GM21529 (cell line): ENCODE measurements at regions not wholly inside any gene's neighbourhood (a gene's known extent, or its start where the extent isn't known, plus 50 kb on each side); places are given as distances from the start of the nearest gene placed in this dataset.

ENCODE experiments used
- ATAC-seq: cut with Tn5 transposase; IDR thresholded peaks from one replicate; pipeline ENCODE4 v1.9.1; 2021; ENCODE audit not compliant: unreplicated experiment

DNA sequence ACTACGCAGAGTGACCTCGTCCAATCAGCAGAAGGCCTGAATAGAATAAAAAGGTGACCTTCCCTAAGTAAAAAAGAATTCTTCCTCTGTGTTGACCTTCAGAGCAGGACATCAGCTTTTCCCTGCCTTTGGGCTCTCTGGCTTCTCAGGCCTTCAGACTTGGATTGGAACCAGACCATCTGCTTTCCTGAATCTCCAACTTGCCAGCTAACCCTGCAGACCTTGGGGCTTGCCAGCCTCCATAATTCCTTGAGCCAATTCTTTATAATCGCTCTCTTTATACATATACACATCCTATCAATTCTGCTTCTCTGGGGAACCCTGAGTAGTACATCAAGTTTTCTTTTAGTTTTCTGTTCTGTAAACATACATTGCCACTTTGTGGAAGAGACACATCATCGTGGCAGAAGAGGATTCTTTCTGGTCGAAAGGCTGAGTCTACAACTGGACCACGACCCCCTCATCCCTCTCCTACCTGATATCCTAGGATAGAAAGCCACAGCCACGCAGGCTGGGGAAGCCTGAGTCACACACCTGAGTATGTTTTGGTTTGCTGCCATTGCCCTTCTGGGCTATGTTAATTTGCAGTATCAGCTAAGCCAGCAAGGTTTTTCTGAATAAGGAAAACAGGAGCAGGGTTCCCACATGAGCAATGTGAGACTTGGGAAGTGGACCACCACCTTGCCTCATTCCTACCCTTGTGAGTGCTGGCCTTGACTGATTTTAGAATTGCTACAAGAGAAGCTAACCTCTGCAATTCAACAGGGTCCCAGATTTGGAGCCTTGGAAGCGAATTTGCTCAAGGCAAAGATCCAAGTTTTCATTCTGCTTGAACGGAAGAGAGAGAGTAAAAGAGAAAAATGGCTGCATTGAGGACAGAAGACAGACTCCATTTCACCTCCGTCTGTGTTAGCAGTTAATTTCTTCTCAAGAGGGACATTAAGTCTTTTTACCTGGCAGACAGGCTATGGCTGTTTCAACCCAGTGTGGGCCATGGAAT, 445.2 kb upstream of the FZD8 start:
- ATAC-seq, result no peak

- no peak for ATAC-seq
Observed at GRCh38 chr10:36075196-36075595, 433.1 kb upstream of the FZD8 start.

- no peak for ATAC-seq
Observed at GRCh38 chr10:36073796-36074345, 431.8 kb upstream of the FZD8 start.

GRCh38 chr10:36068542-36068941, 426.4 kb upstream of the FZD8 start:
- no peak for ATAC-seq

GRCh38 chr10:36067748-36068147, 425.7 kb upstream of the FZD8 start:
- no peak for ATAC-seq

DNA sequence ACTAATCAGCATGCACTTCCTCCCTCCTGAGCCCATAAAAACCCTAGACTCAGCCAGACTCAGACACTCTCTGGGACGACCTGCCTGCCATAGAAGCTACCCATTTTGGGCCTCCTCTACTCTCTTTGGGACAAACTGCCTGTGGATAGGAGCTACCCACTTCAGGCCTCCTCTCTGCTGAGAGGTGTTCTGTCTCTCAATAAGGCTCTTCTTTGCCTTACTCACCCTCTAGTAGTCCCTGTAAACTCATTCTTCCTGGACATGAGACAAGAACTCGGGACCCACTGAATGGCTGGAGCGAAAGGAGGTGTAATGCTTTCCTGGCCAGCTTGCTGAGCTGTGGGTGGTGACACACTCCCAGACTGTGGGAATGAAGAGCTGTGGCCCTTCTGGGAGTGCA, 424.8 kb upstream of the FZD8 start:
- ATAC-seq, result no peak

DNA sequence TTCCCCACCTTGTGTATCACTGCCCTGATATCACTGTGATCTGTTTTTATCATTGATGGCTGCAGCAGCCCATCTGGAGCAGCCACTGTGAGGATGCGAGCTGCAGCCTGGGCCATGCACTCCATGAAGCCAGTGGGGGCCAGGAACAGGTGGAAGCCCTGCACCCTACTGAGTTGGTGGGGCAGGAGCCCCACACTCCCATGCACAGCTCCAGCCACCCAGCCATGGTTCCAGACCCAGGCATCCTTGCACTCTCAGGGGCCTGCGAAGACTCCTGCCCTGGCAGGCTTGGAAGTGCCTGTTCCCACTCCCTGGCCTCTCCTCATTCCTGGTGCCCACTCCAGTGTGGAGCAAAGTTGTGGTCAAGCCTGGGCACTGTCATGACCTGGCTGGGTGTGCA, 424.0 kb upstream of the FZD8 start:
- ATAC-seq, result no peak

DNA sequence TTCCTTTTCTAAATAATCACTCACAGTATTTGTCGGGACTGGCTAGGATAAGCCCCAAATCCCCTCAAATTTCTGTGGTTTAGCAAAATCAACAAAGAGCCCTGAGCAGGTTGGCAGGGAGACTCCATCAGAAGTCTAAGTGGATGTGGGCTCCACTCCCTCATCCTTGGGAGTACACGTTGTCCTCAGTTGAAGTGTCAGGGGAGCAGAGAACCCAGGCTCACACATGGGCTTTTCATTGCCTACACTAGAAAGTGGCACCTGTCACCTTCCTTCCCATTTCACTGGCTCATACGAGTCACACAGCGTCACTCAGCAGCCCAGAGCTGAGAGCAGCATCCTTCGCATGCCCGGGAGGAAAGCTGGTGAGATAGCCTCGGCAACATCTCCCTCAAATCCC, 421.3 kb upstream of the FZD8 start:
- no peak for ATAC-seq

- no peak for ATAC-seq
Observed at GRCh38 chr10:36057731-36058130, 415.6 kb upstream of the FZD8 start.

DNA sequence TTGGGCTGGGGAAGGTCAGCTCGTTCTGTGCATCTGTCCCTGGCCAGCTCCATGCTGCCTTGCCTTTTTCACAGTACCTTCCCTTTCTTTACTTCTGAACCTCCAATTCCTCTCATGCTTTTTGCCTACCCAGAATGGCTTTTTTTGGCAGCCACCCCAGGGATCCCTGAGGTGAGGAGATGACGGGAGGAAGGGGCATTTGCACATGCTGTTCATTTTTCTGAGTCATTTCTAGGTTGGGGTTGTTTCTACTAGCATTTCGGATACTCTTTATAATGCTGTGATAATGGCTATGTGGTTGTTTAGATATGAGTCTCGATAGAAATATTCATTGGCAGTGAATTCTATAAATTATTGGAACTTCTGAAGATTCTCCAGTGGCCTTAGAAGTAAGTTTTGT, 415.1 kb upstream of the FZD8 start:
- no peak for ATAC-seq

GRCh38 chr10:36053775-36054174, 411.7 kb upstream of the FZD8 start:
- ATAC-seq, result no peak

GRCh38 chr10:36053271-36053670, 411.2 kb upstream of the FZD8 start:
- no peak for ATAC-seq

DNA sequence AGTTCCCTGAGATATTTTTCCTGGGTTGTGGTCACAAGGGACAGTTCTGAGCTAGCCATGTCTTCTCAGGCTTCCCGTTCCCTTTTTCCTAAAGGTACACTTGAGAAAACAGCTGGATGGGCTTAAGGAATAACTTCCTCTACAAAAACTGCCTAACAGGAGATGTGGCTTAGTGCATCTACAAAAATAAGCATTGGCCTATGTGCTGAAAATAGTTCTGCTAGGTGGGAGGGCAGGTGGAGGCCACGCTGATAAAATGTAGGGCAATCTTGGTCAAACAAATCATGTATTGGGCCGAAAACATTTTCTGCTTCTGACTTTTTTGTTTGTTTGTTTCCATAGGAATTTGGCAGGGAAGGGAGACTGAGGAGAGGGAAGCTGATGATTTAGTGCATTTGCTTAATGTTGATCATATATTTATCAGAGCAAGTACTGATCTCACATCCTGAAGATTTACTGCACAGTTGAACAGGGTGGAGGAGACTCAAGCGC, 409.4 kb upstream of the FZD8 start:
- no peak for ATAC-seq

- no peak for ATAC-seq
Observed at GRCh38 chr10:36050763-36051499, 408.8 kb upstream of the FZD8 start.

DNA sequence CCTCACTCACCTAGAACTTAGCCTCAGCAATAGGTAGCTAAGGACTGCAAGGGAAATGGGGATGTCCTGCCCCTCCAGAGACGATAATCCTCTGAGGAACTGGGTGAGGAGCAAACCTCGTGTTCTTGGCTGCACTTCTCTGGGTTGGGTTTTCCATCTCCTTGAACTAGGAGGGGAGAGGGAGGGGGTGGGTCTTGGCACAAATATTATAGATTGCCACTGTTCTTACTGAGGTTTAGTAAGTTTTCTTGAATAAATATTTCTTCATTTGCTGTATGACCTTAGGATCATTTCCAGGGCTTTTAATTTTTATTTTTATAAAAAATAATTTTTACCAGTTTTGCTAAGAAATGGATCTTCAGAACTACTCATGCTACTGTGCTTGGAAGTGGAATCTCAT, 406.7 kb upstream of the FZD8 start:
- no peak for ATAC-seq

- no peak for ATAC-seq
Observed at GRCh38 chr10:36048236-36048635, 406.1 kb upstream of the FZD8 start.

- ATAC-seq, result no peak
Observed at GRCh38 chr10:36042135-36042534, 400.0 kb upstream of the FZD8 start.

DNA sequence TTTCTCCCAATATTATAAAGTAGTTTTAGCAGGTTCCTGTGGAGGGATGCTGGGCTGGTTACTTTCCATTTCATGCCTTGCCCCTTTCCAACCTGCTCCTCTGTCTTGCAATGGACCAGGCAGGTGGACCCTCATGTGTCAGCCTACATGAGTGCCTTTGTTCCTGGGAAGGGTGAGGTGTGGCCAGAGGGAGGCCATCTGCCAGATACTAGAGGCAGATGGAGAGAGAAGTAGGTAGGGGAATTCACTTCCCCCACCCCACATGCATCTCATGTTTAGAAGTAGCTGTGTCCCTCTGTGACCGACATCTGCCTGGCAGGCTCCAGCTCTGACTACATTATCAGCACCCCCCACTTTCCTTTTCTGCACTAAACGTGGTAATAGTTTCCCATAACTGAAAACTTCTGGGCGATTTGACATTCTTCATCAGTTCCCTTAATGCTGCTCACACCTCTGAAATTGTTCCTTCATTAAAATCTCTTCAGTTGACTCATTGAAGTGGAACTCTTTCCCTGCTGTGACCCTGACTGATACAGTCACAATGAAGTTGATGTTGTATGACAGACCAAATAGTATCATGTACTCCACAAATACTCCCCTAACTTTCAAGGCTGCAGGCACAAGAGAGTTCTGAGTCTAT, 396.3 kb upstream of the FZD8 start:
- ATAC-seq, result no peak

DNA sequence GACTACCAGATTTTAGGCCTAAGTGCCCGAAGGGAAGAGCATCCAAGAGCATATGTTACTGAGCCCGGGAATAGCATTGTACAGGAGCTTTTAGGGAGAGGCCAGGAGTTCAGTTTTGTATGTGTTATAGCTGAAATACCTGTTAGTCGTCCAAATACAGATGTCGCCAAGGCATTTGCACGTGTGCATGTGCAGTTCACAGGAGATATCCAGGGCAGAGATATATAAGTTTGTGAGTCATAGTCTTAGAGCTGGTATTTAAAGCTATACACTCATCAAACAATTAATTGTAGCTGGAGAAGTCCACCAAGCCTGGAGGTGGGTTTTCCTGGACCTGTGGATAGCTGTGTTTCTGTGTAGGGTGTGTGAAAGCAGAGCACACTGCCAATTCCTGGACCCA, 394.0 kb upstream of the FZD8 start:
- no peak for ATAC-seq

GRCh38 chr10:36033808-36034207, 391.7 kb upstream of the FZD8 start:
- ATAC-seq, result no peak

DNA sequence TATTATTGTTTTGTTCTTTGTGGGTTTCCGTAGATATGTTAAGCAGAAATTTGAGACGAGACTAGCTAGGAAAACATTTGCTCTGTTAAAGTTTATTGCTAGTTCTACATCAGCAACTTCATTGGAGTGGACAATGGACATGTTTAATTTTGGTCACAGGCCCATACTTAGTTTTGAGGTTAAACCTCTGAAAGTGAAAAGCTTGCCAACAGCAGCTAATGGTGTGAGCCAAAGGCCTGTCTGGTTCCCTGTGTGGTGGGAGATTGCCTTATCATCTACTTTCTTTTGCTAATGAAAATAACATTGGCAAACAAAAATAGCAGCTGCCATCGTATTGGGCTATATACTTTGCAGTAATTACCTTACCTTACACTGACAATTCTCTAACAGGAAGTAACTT, 388.4 kb upstream of the FZD8 start:
- ATAC-seq, result no peak
